ENCODE measurements at regions not wholly inside any gene's neighbourhood (a gene's known extent, or its start where the extent isn't known, plus 50 kb on each side); places are given as distances from the start of the nearest gene placed in this dataset.

DNA sequence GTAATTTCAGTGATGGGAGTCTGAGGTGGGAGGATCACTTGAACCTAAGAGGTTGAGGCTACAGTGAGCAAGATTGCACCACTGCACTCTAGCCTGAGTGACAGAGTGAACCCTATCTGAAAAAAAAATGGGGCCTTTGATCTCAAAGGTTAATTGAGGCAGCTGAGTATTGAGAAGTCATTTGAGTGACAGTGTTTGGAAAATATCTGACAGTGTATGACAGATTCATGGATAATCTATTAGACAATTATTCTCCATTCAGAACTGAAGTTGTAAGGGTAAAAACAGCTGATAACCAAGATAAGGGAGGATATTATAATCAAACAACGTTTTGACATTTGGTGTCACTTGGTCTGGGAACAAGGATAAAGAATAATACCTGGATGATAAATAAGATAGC, 50.9 kb upstream of the CD36 start:
- Histone ChIP-seq H3K27me3 (no peaks in the 10 kb centered on the region), H3K9me3 (no peaks in the 10 kb centered on the region), H3K4me3 (no peak overlapping the region), H3K36me3 (no peaks in the 10 kb centered on the region), H3K27ac (no peak overlapping the region), H3K4me1 (peaks cover 8% of the 10 kb centered on the region)
- TF ChIP-seq CTCF (IDR thresholded peaks at IDR 0.05) = no peak
- intact Hi-C loops (cut with DNase I) = no loop called here
- DNase-seq (no peak), ATAC-seq (no peak)

DNA sequence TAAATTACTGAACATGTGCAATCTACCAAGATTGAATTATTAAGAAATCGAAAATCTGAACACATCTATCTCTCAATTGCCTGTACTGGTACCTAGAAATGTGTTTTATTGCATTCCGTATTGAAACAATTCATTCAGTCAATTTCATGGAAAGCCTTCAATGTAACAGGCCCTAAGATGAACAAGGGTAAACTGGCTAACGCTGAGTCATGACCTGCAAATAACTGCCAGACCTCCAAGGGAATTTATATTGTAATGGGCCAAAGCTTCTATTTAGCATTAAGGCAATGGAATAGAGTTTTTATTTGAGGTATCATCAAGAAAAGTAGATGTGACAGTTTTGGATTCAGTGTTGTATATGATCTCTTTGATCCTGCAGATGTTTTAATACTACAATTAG, 49.9 kb upstream of the CD36 start:
- no peak for TF ChIP-seq CTCF (IDR thresholded peaks at IDR 0.05)
- Histone ChIP-seq H3K4me3 (no peak overlapping the region), H3K4me1 (peaks cover 10% of the 10 kb centered on the region), H3K27ac (no peak overlapping the region), H3K9me3 (no peaks in the 10 kb centered on the region), H3K36me3 (no peaks in the 10 kb centered on the region), H3K27me3 (no peaks in the 10 kb centered on the region)
- DNase-seq (no peak), ATAC-seq (no peak)
- intact Hi-C loops (cut with DNase I) = no loop called here

Measured in upper lobe of right lung (tissue), 1 donor.